NCI-H69 (cell line): ENCODE measurements at regions not wholly inside any gene's neighbourhood (a gene's known extent, or its start where the extent isn't known, plus 50 kb on each side); places are given as distances from the start of the nearest gene placed in this dataset.
A peak's percentile ranks its signal among the peaks of the same experiment; 100 is the strongest.
"Not testable (repeated sequence)": the region's sequence is repeated elsewhere in the genome, so short reads cannot be mapped to it uniquely, and the experiment has no call there.

Experiments used
- DNase-seq: peaks from one replicate; lab custom pipeline; 2025; lab: John Stamatoyannopoulos, UW

DNA sequence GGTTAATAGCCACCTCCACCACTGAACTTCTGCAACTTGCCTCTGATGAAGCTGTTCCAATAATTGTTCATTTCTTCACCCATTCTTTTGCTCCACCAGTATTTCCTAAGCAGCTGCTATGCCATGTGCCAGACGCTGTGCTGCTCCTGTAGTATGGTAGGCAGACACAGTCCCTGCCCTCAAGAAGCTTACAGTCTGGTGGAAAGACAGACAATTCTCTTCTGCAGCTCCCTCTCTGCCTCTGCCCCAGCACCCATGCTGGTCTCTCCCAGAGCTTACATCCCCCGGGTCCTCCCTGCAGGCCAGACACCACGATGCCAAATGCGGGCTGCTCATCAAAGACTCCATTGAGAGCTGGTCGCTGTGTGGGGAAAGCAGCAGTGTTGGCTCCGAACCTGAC is 111.6 kb upstream of the ESRRB start:
- no peak for DNase-seq

- peak; percentile 82 for DNase-seq
These were observed 108.5 kb upstream of the ESRRB start for GRCh38 chr14:76267322-76268046.

DNA sequence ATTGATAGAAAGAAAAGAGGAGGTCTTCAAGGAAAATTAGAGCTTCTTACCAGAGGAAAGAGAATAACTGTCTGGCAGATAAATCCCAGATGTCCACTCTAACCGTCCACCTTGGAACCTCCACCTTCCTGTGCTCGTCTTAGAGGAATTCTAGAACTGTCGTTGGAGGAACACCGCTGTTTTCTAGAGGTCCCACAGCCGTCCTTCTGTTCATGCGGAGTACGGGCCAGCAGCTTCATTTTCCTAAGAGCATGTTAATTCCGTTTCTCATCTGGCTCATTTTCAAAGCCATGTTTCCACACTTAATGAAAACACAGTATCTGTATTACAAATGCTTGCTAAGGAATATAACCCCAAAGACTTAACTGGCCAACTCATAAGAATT is 107.9 kb upstream of the ESRRB start:
- DNase-seq: peak; percentile 59

- no peak for DNase-seq
These were observed 107.2 kb upstream of the ESRRB start for GRCh38 chr14:76268700-76269099.

- no peak for DNase-seq
These were observed 104.7 kb upstream of the ESRRB start for GRCh38 chr14:76271041-76271755.

DNA sequence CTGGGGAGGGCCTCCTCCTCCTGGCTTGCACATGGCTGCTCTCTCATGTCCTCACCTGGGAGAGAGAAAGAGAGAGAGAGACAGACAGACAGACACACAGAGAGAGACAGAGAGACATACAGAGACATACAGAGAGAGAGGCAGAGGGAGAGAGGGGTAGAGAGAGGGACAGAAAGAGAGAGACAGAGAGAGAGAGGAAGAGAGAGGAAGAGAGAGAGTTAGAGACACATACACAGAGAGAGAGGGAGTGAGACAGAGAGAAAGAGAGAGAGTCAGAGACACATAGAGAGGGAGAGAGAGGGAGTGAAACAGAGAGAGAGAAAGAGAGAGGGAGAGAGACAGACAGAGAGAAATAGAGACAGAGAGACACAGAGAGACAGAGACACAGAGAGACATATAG is 103.6 kb upstream of the ESRRB start:
- DNase-seq: no peak

DNA sequence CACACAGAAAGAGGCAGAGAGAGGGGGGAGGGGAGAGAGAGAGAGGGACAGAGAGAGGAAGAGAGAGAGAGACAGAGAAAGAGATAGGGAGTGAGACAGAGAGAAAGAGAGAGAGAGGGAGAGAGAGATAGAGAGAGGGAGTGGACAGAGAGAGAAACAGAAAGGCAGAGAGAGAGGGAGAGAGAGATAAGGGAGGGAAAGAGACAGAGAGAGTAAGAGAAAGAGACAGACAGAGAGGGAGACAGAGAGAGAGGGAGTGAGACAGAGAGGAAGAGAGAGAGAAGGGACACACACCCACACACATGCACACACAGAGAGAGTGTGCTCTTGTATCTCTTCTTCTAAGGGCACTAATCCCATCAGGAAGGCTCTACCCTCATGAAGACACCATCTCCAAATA is 103.2 kb upstream of the ESRRB start:
- no peak for DNase-seq

GRCh38 chr14:76273346-76273745 is 102.6 kb upstream of the ESRRB start:
- no peak for DNase-seq

DNA sequence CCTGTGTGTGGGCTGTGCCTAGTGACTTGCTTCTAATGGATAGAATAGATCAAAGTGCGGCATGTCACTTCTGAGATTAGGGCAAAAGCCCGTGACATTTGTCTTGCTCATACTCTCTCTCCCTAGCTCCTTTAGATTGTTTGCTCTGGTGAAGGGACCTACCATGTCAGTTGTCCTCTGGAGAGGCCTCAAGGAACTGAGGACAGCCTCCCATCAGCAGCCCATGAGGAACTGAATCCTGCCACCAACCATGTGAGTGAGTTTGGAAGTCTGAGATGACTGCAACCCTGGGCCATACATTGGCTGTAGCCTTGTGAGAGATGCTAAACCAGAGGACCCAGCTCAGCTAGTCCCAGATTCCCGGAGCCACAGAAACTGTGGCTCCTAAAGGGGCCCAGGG is 101.6 kb upstream of the ESRRB start:
- no peak for DNase-seq

GRCh38 chr14:76277586-76278130 is 98.3 kb upstream of the ESRRB start:
- DNase-seq: no peak

GRCh38 chr14:76280221-76280620 is 95.7 kb upstream of the ESRRB start:
- DNase-seq: no peak

- DNase-seq: no peak
These were observed 93.4 kb upstream of the ESRRB start for GRCh38 chr14:76282581-76282980.

GRCh38 chr14:76287063-76287462 is 88.9 kb upstream of the ESRRB start:
- no peak for DNase-seq

- DNase-seq: no peak
These were observed 86.7 kb upstream of the ESRRB start for GRCh38 chr14:76289276-76289675.

GRCh38 chr14:76292561-76292960 is 83.4 kb upstream of the ESRRB start:
- DNase-seq: no peak

GRCh38 chr14:76293221-76293620 is 82.7 kb upstream of the ESRRB start:
- no peak for DNase-seq

DNA sequence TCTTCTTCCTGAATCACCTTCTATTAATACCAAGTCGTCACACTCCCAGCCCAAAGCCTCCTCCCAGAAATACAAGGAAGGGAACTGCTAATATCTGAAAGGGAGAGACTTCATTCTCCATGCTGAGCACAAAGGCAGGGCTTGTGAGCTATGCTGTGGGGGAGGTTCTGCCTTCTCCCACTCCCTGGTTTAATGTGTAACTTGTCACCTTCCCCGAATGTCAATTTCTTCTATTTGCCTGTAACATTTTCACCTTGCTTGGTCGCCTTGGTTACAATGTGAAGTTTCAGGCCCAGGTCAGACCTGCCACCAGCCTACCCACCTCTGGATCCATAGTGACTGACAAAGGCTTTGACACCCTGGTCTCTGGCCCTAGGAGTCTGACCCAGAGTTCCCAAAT is 82.0 kb upstream of the ESRRB start:
- no peak for DNase-seq

DNA sequence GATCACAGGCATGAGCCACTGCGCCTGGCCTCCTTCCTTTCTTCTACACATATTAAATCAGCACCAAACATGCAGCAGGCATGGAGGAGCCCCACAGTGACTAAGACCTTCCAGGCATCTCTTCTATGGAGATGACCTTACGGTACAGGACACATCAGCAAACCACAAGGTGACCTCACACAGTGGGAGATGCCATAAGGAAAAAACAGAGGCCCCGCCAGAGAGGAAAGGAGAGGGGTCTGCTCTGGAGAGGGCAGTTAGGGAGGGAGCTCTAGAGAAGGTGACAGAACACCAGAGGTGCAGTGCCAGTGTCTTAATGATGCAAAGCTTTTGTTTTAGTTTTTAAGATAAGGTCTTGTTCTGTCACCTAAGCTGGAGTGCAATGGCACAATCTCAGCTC is 81.1 kb upstream of the ESRRB start:
- no peak for DNase-seq

- DNase-seq: no peak
These were observed 77.0 kb upstream of the ESRRB start for GRCh38 chr14:76298896-76299295.

GRCh38 chr14:76303188-76303587 is 72.7 kb upstream of the ESRRB start:
- DNase-seq: not testable (repeated sequence)

- peak; percentile 17 for DNase-seq
These were observed 71.2 kb upstream of the ESRRB start for GRCh38 chr14:76304536-76305267.

DNA sequence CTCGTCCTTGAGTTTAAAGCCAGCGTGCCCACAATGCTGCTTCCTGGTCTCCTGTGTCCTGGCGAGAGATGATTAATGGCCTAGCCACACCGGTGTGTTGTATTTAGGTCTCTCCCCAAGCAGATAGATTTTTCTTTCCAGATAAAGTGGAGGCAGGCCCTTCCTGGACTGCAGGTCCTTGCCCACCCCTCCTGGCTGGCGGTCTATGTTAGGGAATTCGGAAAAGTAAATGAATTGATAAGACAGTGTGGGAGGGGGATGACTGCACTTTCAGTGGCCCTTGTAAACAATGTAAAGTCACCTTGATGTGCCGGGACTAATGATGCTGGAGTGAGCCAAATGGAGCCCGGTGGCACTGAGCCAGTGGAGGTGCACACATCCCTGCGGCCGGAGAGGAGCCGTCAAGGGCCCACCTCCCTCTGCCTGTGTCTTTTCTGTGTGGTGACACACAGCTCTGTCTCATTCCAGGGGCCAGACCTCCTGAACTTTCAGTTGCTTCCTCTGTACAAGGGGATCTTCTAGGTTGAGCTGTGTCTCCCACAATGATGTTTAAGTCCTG is 70.6 kb upstream of the ESRRB start:
- DNase-seq: peak; percentile 24
